PFSK-1 (cell line): ENCODE measurements at regions not wholly inside any gene's neighbourhood (a gene's known extent, or its start where the extent isn't known, plus 50 kb on each side); places are given as distances from the start of the nearest gene placed in this dataset.
A peak's percentile ranks its signal among the peaks of the same experiment; 100 is the strongest.

ENCODE experiments used
- FOXP2 ChIP-seq: optimal IDR thresholded peaks from 2 replicates; pipeline ENCODE3; 2011; ENCODE audit warnings: borderline replicate concordance, control low read depth, inconsistent platforms; ENCODE audit not compliant: insufficient read depth; ENCODE audit errors: extremely low read length, extremely low read depth
- POLR2AphosphoS5 ChIP-seq: IDR thresholded peaks from 2 replicates; pipeline ENCODE4 v1.6.1; 2012; ENCODE audit warnings: low read depth, mild to moderate bottlenecking, control low read depth, low read length, moderate library complexity
- REST ChIP-seq, 2 experiments: IDR thresholded peaks; 2 replicates each; pipeline versions ENCODE4 v1.6.1 to v1.8.0; 2011 to 2012; ENCODE audit warnings: low read depth in 2 of 2, low read length in 2 of 2, control low read depth in 1 of 2, inconsistent platforms in 1 of 2, mild to moderate bottlenecking in 1 of 2, moderate library complexity in 1 of 2; ENCODE audit not compliant: insufficient read depth in 1 of 2
- SIN3A ChIP-seq: IDR thresholded peaks from 2 replicates; pipeline ENCODE4 v1.6.1; 2012; ENCODE audit warnings: mild to moderate bottlenecking, low read length, moderate library complexity, borderline replicate concordance; ENCODE audit not compliant: insufficient read depth
- TAF1 ChIP-seq: IDR thresholded peaks from 2 replicates; pipeline ENCODE4 v1.6.1; 2012; ENCODE audit warnings: low read length, control low read depth, borderline replicate concordance; ENCODE audit not compliant: insufficient read depth

- TF ChIP-seq POLR2AphosphoS5 = no peak
- TF ChIP-seq TAF1 = no peak
- no peak for TF ChIP-seq REST (IDR thresholded peaks at IDR 0.05; ENCODE audit: insufficient read depth in 1 of 2, low read depth in 2 of 2, low read length in 2 of 2)
- no peak for TF ChIP-seq SIN3A
- TF ChIP-seq FOXP2 = no peak
Observed at GRCh38 chr10:4472190-4472904, 353.7 kb upstream of the AKR1E2 start.

- TF ChIP-seq SIN3A = no peak
- no peak for TF ChIP-seq FOXP2
- no peak for TF ChIP-seq TAF1
- no peak for TF ChIP-seq POLR2AphosphoS5
- TF ChIP-seq REST (IDR thresholded peaks at IDR 0.05; ENCODE audit: insufficient read depth in 1 of 2, low read depth in 2 of 2, low read length in 2 of 2) = no peak
Observed at GRCh38 chr10:4470231-4470835, 355.7 kb upstream of the AKR1E2 start.

DNA sequence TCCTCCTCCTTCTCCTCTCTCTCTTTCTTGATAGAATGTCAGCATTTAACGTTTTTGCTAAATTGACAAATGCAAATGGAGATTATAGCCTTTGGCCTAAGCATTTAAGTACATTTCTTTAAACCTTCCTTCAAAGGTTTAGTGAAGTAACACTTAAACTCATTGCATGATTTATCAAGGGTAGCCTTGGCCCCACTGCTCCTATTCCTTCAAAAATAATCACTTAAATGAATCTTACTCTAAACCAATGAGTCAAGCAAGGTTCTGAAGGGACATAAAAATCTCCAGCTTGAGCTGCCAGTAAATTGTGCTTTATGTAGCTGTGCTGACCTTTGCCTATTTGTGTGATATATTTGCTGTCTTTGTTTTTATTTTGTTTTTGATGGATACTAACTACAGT is 358.5 kb upstream of the AKR1E2 start:
- TF ChIP-seq REST (IDR thresholded peaks at IDR 0.05; ENCODE audit: insufficient read depth in 1 of 2, low read depth in 2 of 2, low read length in 2 of 2) (no peak), SIN3A (no peak), POLR2AphosphoS5 (no peak), FOXP2 (no peak)

DNA sequence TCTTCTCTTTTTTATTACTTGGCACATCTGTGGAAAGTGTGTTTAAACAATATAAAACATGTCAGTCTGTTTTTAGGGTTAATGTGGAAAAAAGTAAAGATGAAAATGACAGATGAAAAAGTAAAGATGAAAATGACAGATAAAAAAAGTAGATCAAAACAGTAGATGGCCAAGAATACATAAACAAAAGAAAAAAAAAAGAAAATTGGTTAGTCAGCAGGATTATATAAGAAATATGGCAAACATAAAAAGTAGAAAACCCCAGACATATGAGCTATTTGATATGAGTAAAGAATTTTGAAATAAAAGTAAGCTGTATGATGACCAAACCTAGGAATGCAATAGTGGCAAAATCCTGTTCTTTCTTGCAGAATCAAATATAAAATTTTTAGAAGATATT is 365.7 kb upstream of the AKR1E2 start:
- TF ChIP-seq FOXP2 (no peak), TAF1 (no peak), REST (IDR thresholded peaks at IDR 0.05; ENCODE audit: insufficient read depth in 1 of 2, low read depth in 2 of 2, low read length in 2 of 2) (no peak), POLR2AphosphoS5 (no peak), SIN3A (no peak)

GRCh38 chr10:4459531-4459930 is 366.5 kb upstream of the AKR1E2 start:
- TF ChIP-seq POLR2AphosphoS5 = no peak
- TF ChIP-seq TAF1 = no peak
- TF ChIP-seq REST (IDR thresholded peaks at IDR 0.05; ENCODE audit: insufficient read depth in 1 of 2, low read depth in 2 of 2, low read length in 2 of 2) = no peak
- peak; percentile 15 for TF ChIP-seq FOXP2
- no peak for TF ChIP-seq SIN3A
